SK-N-DZ (cell line): ENCODE measurements at regions not wholly inside any gene's neighbourhood (a gene's known extent, or its start where the extent isn't known, plus 50 kb on each side); places are given as distances from the start of the nearest gene placed in this dataset.
A peak's percentile ranks its signal among the peaks of the same experiment; 100 is the strongest.
"Not testable (repeated sequence)": the region's sequence is repeated elsewhere in the genome, so short reads cannot be mapped to it uniquely, and the experiment has no call there.

ENCODE experiments used
- DNase-seq: peaks from one replicate; pipeline ENCODE4 v3.0.0-alpha.2; 2015; ENCODE audit warnings: low spot score

- DNase-seq = no peak
Measured at GRCh38 chr6:168826726-168827585, 386.0 kb downstream of the SMOC2 start.

- DNase-seq = no peak
Measured at GRCh38 chr6:168826078-168826390, 385.1 kb downstream of the SMOC2 start.

DNA sequence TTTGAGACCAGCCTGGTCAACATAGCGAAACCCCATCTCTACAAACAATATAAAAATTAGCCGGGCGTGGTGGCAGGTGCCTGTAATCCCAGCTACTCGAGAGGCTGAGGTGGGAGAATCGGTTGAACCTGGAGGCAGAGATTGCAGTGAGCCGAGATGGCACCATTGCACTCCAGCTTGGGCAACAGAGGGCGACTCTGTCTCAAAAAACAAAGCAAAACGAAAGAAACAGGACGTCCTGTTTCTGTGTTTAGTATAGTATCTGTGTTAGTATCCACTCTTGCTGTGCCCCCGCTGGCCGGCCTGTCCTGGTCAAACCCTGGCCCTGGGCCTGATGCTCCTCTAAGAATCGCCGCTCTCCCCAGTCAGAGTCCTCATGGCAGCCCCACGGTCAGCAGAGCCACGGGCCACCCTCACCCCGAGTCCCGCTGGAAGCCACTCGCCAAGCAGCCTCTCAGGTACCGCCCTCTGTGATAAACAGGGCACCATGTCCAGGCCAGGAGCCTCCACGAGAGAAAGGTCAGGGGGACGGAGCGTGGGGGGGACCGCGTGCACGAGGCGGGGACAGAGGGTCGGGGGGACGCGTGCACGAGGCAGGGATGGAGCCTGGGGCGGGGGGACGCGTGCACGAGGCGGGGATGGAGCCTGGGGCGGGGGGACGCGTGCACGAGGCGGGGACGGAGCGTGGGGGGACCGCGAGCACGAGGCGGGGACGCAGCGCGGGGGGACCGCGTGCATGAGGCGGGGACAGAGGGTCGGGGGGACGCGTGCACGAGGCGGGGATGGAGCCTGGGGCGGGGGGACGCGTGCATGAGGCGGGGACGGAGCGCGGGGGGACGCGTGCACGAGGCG lies 384.5 kb downstream of the SMOC2 start:
- DNase-seq = no peak

- DNase-seq = no peak
Measured at GRCh38 chr6:168823397-168824212, 382.6 kb downstream of the SMOC2 start.

DNA sequence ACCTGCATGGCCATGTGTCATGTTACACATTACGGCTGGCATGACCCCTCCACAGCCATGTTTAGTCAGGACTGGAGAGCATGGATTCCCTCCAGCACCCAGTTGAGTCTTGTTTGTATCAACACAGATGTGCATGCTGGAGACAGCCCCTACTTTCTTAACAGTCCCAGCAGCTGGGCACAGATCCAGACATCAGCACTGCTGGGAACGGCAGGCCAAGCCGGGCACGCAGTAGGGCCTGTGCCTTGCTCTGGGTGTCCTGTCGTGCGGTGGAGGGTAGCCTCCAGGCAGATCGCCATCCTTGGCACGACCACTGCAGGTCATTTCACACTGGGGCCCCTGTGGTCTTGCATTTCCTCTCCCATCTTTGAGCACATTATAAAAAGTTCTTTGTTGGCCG lies 381.4 kb downstream of the SMOC2 start:
- DNase-seq = no peak

GRCh38 chr6:168819546-168819945 lies 378.6 kb downstream of the SMOC2 start:
- DNase-seq = no peak

DNA sequence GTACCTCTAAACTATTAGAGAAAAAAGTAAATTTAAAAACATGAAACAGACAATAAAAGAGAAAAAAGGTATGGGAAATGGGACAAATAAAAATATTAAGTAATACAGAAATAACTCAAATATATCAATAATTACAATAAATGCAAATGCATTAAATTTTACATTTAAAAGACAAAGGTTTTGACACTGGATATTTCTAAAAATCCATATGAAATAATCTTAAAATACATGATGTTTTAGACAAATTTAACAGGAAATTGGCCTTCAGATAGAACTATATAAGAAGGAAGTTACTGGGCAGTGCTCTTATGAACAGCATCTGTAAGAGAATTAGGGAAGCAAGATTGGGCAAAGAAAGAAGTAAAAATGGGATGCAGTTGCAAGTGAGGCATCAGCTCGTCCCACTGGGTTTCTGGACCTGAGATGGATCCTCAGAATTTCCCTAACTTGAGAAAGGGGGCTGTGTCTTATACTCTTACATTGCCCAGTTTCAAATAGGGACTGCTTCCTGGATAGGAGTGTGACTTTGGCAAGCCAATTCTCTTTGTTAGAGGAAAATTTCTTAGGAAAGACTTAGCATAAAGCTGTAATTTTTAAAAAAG lies 376.7 kb downstream of the SMOC2 start:
- no peak for DNase-seq

DNA sequence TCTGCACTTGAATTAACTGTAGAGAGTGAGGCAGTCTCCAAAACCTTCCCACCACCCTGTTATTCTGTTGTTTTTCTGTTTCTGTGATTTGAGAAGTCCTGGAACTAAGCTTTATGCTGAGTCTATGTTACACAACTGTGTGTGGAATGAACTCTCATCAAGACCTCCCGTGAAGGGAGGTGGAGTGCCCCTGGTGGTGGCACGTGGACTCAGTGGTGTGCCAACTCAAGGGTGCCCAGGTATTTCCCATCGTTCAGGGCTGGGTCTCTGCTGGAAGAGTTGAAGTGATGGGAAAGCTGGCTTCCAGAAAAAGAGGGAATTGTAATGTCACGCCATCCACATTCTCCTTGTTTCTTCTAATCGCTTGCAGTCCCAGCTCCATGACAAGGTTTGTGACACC lies 374.2 kb downstream of the SMOC2 start:
- DNase-seq = no peak

- no peak for DNase-seq
Measured at GRCh38 chr6:168808232-168808631, 367.2 kb downstream of the SMOC2 start.

GRCh38 chr6:168804331-168804730 lies 363.3 kb downstream of the SMOC2 start:
- no peak for DNase-seq

DNA sequence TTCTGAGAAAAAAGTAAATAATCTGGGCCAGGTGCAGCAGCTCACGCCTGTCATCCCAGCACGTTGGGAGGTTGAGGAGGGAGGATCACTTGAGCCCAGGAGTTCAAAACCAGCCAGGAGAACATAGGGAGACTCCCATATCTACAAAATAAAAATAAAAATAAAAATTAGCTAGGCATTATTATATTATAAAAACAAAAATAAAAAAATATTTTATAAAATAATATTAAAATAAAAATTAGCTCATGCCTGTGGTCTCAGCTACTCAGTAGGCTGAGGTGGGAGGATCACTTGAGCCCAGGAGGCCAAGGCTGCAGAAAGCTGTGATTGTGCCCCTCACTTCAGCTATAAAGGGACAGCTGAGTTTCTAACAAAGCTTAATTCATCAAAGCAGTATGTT lies 362.9 kb downstream of the SMOC2 start:
- no peak for DNase-seq

- no peak for DNase-seq
Measured at GRCh38 chr6:168799067-168799466, 358.1 kb downstream of the SMOC2 start.

DNA sequence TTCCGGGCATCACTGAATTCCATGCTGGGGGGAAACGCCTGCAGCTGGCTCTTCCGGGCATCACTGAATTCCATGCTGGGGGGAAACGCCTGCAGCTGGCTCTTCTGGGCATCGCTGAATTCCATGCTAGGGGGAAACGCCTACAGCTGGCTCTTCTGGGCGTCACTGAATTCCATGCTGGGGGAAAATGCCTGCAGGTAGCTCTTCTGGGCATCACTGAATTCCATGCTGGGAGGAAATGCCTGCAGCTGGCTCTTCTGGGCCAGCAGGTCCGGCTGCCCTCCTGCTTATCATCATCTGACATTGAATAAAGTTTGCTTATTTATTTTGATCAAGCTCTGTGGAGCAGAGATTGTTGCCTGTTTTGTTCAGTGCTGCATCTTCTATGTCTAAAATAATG lies 355.1 kb downstream of the SMOC2 start:
- DNase-seq = no peak

DNA sequence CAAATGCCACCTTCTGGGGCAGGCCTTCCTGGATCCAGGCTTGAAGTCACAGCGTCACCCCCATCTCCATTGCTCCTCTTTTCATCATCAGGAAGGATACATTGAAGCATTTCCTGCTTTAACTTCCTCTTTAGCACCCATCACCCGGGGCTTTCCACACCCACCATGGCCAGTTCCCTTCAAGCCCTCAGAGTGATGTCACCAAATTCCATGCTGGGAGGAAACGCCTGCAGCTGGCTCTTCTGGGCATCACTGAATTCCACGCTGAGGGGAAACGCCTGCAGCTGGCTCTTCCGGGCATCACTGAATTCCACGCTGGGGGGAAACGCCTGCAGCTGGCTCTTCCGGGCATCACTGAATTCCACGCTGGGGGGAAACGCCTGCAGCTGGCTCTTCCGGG lies 354.6 kb downstream of the SMOC2 start:
- not testable (repeated sequence) for DNase-seq

- no peak for DNase-seq
Measured at GRCh38 chr6:168794491-168794890, 353.5 kb downstream of the SMOC2 start.

- no peak for DNase-seq
Measured at GRCh38 chr6:168793649-168794048, 352.7 kb downstream of the SMOC2 start.

GRCh38 chr6:168791917-168792316 lies 350.9 kb downstream of the SMOC2 start:
- DNase-seq = peak; percentile 32

GRCh38 chr6:168789699-168790098 lies 348.7 kb downstream of the SMOC2 start:
- DNase-seq = peak; percentile 52

DNA sequence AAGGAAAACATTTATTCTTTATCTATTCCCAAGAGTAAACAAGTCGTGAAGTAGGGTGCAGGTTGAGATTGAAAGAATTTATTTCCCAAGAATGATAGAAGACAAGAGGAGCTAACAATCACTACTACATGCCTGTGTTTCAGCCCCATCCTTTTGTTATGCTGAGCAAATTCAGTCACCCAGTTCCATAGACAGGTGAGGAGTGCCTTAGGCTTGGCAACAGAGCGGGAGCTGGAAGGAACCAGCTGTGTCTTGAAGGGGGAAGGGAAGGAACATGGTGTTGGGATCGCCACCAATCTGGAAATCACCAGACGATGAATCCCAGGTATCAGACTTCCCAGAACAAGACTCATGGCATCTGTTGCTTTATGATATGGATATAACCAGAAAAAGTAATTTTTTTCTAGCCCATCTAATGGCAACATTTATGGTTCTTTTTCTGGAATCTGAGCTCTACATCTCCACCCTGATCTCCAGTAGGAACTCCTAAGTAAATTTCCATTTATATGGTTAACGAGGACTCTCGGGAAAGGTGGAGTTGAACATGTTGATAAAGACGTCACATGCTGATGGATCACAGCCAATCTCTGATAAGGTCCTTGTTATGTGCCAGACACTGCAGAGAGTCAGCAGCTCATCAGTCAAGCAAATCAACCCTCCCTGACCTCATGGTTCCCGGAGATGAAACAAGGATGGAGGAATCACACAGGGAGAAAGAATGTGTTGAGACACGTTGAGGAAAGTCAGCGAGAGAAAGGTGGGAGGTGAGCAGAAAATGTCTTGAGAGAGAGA lies 344.9 kb downstream of the SMOC2 start:
- DNase-seq = peak; percentile 82

DNA sequence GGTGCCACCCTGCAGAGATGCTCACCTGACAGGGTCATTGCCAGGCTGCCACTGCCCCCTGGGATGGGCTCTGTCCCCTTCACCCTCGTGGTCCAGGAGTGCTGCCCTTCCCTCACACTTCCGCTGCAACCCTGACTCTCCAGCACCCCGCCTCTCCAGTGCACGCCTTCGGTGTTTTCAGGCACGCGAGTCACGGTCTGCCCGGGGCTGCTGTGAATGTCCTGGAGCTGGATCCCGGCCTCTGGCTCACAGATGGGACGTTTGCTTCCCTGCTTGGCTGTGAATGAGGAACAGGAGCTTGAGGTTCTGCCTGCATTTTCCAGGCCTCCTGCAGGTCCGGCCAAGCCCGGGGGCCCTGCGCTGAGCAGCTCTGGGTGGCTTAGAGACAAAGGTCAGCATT lies 343.4 kb downstream of the SMOC2 start:
- DNase-seq = no peak

- DNase-seq = no peak
Measured at GRCh38 chr6:168783720-168784119, 342.7 kb downstream of the SMOC2 start.
